Heart left ventricle (tissue), 16 donors: ENCODE measurements at regions not wholly inside any gene's neighbourhood (a gene's known extent, or its start where the extent isn't known, plus 50 kb on each side); places are given as distances from the start of the nearest gene placed in this dataset.

Experiments
- ATAC-seq, 4 donors: fragments of 200-7000 bp; cut with Tn5 transposase; one replicate each; pipeline ENCODE4 v1.9.1; 2020 to 2022; ENCODE audit warnings: moderate library complexity in 4 of 4, mild to moderate bottlenecking in 3 of 4, moderate number of reproducible peaks in 1 of 4
- DNase-seq, 5 donors: peaks; one replicate each; pipeline ENCODE4 v3.0.0-alpha.2; 2020
- H3K27ac ChIP-seq, 12 donors: fragments of 200-600 bp; sonication (generic) in 4 of 12; one replicate each; pipeline versions ENCODE4 v1.5.0 to v1.8.0; 2016 to 2022; ENCODE audit warnings: mild to moderate bottlenecking in 2 of 12
- H3K27me3 ChIP-seq, 9 donors: fragments of 200-600 bp; sonication (generic) in 2 of 9; one replicate each; pipeline versions ENCODE4 v1.5.1 to v1.8.0; 2016 to 2022; ENCODE audit warnings: mild to moderate bottlenecking in 3 of 9
- H3K36me3 ChIP-seq, 9 donors: fragments of 200-600 bp; sonication (generic) in 2 of 9; one replicate each; pipeline versions ENCODE4 v1.5.0 to v1.8.0; 2018 to 2022; ENCODE audit warnings: mild to moderate bottlenecking in 2 of 9
- H3K4me1 ChIP-seq, 12 donors: fragments of 200-600 bp; sonication (generic) in 4 of 12; one replicate each; pipeline versions ENCODE4 v1.5.0 to v1.8.0; 2016 to 2022; ENCODE audit warnings: mild to moderate bottlenecking in 3 of 12
- H3K4me3 ChIP-seq, 12 donors: fragments of 200-600 bp; sonication (generic) in 4 of 12; one replicate each; pipeline versions ENCODE4 v1.5.0 to v1.8.0; 2017 to 2022; ENCODE audit warnings: mild to moderate bottlenecking in 9 of 12, moderate library complexity in 4 of 12
- H3K9me3 ChIP-seq, 12 donors: fragments of 200-600 bp; sonication (generic) in 4 of 12; one replicate each; pipeline versions ENCODE4 v1.5.0 to v1.8.0; 2016 to 2022; ENCODE audit warnings: mild to moderate bottlenecking in 1 of 12
- CTCF ChIP-seq, 12 donors: fragments of 200-600 bp; sonication (generic) in 4 of 12; IDR thresholded peaks; one replicate each; pipeline versions ENCODE4 v1.5.0 to v1.8.0; 2018 to 2022; ENCODE audit warnings: antibody characterized with exemption in 12 of 12, mild to moderate bottlenecking in 5 of 12
- POLR2A ChIP-seq, 2 donors: fragments of 450-650 bp; IDR thresholded peaks; one replicate each; pipeline ENCODE4 v1.6.1; 2017; ENCODE audit warnings: antibody characterized with exemption in 2 of 2, mild to moderate bottlenecking in 2 of 2, moderate library complexity in 2 of 2
- WGBS, 4 donors: extraction: QIAGEN DNeasy Blood & Tissue Kit in 2 of 4; methylation state at CpG; one replicate each; pipeline versions ENCODE4 v1.1.5 to v1.1.7; 2013 to 2018; 5-methylcytosine and 5-hydroxymethylcytosine counted together
- intact Hi-C, 10 donors: fragments of 100-400 bp; cut with DNase I; formaldehyde crosslinking; loops; one replicate each; pipeline versions ENCODE4 v1.11.1 to v1.14.2; 2022
- donor health status: ischemic (EF 13 %, LVEDD 7.1; RV severe dilation, severe dysfunction).
- donor health status: healthy with polysubstance abuse.
- donor health status: DM: no; HTN: yes; CAD: no.
- donor health status: DM: no; HTN: no; CAD: no.
- donor health status: ischemic (EF 25% LVEDD 6.9; RV normal size, moderate dysfunction).
- donor health status: ischemic (EF 25% LVEDD 5.7; RV mildly dilated, moderate dysfunction).
- donor health status: healthy.
- donor health status: DM: yes; HTN: yes; CAD: no.
- donor health status: ischemic (EF 35%, LVEDD 5.7; RV mildly dilated, moderate dysfunction).
- donor health status: nonischemic (EF 11% LVEDD 7.7; RV severe dilation, severe dysfunction).
- donor health status: DM: yes; HTN: yes; CAD: no.
- donor health status: PGD.
- donor health status: ischemic (EF 29% LVEDD 5.4; RV normal size, mild dysfunction).
- donor health status: nonischemic (EF 23%, LVEDD 6.1; RV moderate dilation, normal function).

GRCh38 chr5:56350597-56351170, 117.6 kb upstream of the ANKRD55 start:
- TF ChIP-seq POLR2A (IDR thresholded peaks at IDR 0.05) (no peak), CTCF (IDR thresholded peaks at IDR 0.05) (no peak)
- intact Hi-C loops, result loop anchor here in 5 of 10 donors (5.0 to 10.0 kb wide), 6 partner anchors 104 to 464 kb away; partner anchors contain the start of gene MAP3K1 (in 2 of the 5)
- ATAC-seq, result peak; percentile 16 to 95 (median 93)
- DNase-seq, result peak; percentile 72 to 91 (median 80)
- Histone ChIP-seq H3K27ac (peak overlapping the region in 10 of 12 donors; percentile 3 to 76 (median 51)), H3K27me3 (no peaks in the 10 kb centered on the region), H3K4me3 (no peak overlapping the region), H3K36me3 (no peaks in the 10 kb centered on the region), H3K4me1 (peaks cover 0 to 50% (median 22%) of the 10 kb centered on the region in 12 donors), H3K9me3 (no peaks in the 10 kb centered on the region)
- 37 to 60% (median 49%) methylated on average over 5 of the region's 5 CpGs for WGBS, 4 donors

- Histone ChIP-seq H3K27ac (peak overlapping the region in 9 of 12 donors; percentile 15 to 76 (median 51)), H3K9me3 (no peaks in the 10 kb centered on the region), H3K4me3 (no peak overlapping the region), H3K4me1 (peaks cover 0 to 47% (median 22%) of the 10 kb centered on the region in 12 donors), H3K27me3 (no peaks in the 10 kb centered on the region), H3K36me3 (no peaks in the 10 kb centered on the region)
- intact Hi-C loops, result loop anchor here in 5 of 10 donors (5.0 to 10.0 kb wide), 6 partner anchors 105 to 465 kb away; partner anchors contain the start of gene MAP3K1 (in 2 of the 5)
- no peak for TF ChIP-seq CTCF (IDR thresholded peaks at IDR 0.05)
- no peak for TF ChIP-seq POLR2A (IDR thresholded peaks at IDR 0.05)
- WGBS, 4 donors, result 42 to 50% (median 47%) methylated on average over 3 of the region's 3 CpGs
- ATAC-seq, result peak in 2 of 4 donors; percentile 38 to 44
- DNase-seq, result no peak
Measured at GRCh38 chr5:56350011-56350596, 117.0 kb upstream of the ANKRD55 start.

GRCh38 chr5:56349461-56349860, 116.3 kb upstream of the ANKRD55 start:
- Histone ChIP-seq H3K9me3 (no peaks in the 10 kb centered on the region), H3K36me3 (no peaks in the 10 kb centered on the region), H3K4me1 (peaks cover 0 to 47% (median 22%) of the 10 kb centered on the region in 12 donors), H3K4me3 (no peak overlapping the region), H3K27ac (peak overlapping the region in 3 of 12 donors; percentile 50 to 76 (median 59)), H3K27me3 (no peaks in the 10 kb centered on the region)
- intact Hi-C loops, result no loop called here
- ATAC-seq, result no peak
- 93 to 97% (median 96%) methylated on average over 5 of the region's 5 CpGs for WGBS, 4 donors
- no peak for DNase-seq
- TF ChIP-seq POLR2A (IDR thresholded peaks at IDR 0.05), result no peak
- TF ChIP-seq CTCF (IDR thresholded peaks at IDR 0.05), result no peak

GRCh38 chr5:56346741-56347535, 113.8 kb upstream of the ANKRD55 start:
- no peak overlapping the region for H3K27ac ChIP-seq
- no peaks in the 10 kb centered on the region for H3K27me3 ChIP-seq
- DNase-seq (no peak), ATAC-seq (no peak)
- TF ChIP-seq CTCF (IDR thresholded peaks at IDR 0.05) (no peak), POLR2A (IDR thresholded peaks at IDR 0.05) (no peak)
- H3K4me1 ChIP-seq, result peaks cover 0 to 36% (median 12%) of the 10 kb centered on the region in 12 donors
- H3K9me3 ChIP-seq, result no peaks in the 10 kb centered on the region
- WGBS, 4 donors, result 78 to 91% (median 84%) methylated on average over 2 of the region's 2 CpGs
- intact Hi-C loops, result no loop called here
- H3K4me3 ChIP-seq, result no peak overlapping the region
- no peaks in the 10 kb centered on the region for H3K36me3 ChIP-seq
